ENCODE measurements at regions not wholly inside any gene's neighbourhood (a gene's known extent, or its start where the extent isn't known, plus 50 kb on each side); places are given as distances from the start of the nearest gene placed in this dataset.

DNA sequence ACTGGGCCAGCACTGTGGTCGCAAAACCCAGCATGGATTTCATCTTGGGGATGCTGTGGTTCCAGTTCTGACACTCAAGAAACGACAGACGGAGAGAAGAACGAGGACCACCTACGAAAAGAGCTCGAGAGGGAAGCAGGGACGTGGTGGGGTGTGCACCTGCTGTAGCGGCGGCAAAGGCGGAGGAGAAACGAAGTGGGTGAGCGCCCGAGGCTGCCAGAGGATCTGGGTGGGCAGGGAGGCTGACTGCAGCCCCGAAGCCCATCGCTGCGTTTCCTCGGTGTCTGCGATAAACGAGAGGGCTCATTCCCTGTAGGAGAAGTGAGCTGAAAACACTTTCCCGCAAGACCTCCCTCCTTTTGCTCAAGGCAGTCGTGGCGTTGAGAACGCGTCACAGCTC is 246.1 kb downstream of the OR4C45 start:
- POLR2A ChIA-PET, result no interaction called here
- H3K9me1 ChIP-seq (ENCODE audit: control insufficient read depth, insufficient read depth, low read length), result no peaks in the 10 kb centered on the region
- H3K9me3 ChIP-seq (replicated peaks; ENCODE audit: control insufficient read depth, insufficient read depth, low read depth, low read length), result no peaks in the 10 kb centered on the region
- FAIRE-seq (no peak), ATAC-seq (no peak), DNase-seq (ENCODE audit: extremely low read depth in 1 of 4, low spot score in 3 of 4) (no peak)
- no TSS peak for BruUV-seq (replicated peaks)
- H2AFZ ChIP-seq (ENCODE audit: low read depth, low read length), result no peak overlapping the region
- in situ Hi-C loops (cut with MboI), result no loop called here
- no peaks in the 10 kb centered on the region for H3K36me3 ChIP-seq (ENCODE audit: control insufficient read depth, insufficient read depth, low read length)
- CTCF ChIA-PET (ENCODE audit: low intra/inter-chr PET ratio), result no interaction called here
- H3K4me2 ChIP-seq (ENCODE audit: insufficient read depth, low read length), result no peak overlapping the region
- intact Hi-C loops (cut with micrococcal nuclease), result no loop called here
- WGBS (ENCODE audit: insufficient coverage, low coverage, missing lambda C conversion rate), result 32% methylated on average over 16 of the region's 24 CpGs
- H3K9ac ChIP-seq (ENCODE audit: insufficient read depth in 1 of 2, low read depth in 2 of 2, low read length in 2 of 2), result no peak overlapping the region
- H3K27ac ChIP-seq (ENCODE audit: extremely low read depth, low read depth, low read length), result no peak overlapping the region
- no peaks in the 10 kb centered on the region for H3K27me3 ChIP-seq (ENCODE audit: control insufficient read depth in 2 of 2, insufficient read depth in 2 of 2, low read length in 2 of 2)
- H4K20me1 ChIP-seq (replicated peaks; ENCODE audit: control insufficient read depth, insufficient read depth, low read length), result no peaks in the 10 kb centered on the region
- no peaks in the 10 kb centered on the region for H3K79me2 ChIP-seq (ENCODE audit: control insufficient read depth, insufficient read depth, low read length)
- no peak overlapping the region for H3K4me3 ChIP-seq
- H3K4me1 ChIP-seq (replicated peaks in 1 of 2; ENCODE audit: control insufficient read depth in 2 of 2, insufficient read depth in 2 of 2, low read length in 2 of 2), result no peaks in the 10 kb centered on the region
- TF ChIP-seq MTF1 (CRISPR knock-in tag; IDR thresholded peaks at IDR 0.05; ENCODE audit: borderline replicate concordance) (no peak), TBP (optimal IDR thresholded peaks at IDR 0.05; ENCODE audit: low read depth, low read length) (no peak), FOXM1 (IDR thresholded peaks at IDR 0.05; ENCODE audit: low read depth) (no peak), FOXM1 (CRISPR knock-in tag; IDR thresholded peaks at IDR 0.05; ENCODE audit: low read depth) (no peak), NR4A1 (CRISPR knock-in tag; IDR thresholded peaks at IDR 0.05) (no peak), NR4A1 (tag; IDR thresholded peaks at IDR 0.05) (no peak), NFYB (IDR thresholded peaks at IDR 0.05; ENCODE audit: extremely low read depth, insufficient read length) (no peak), STAT5B (CRISPR knock-in tag; IDR thresholded peaks at IDR 0.05) (no peak), ZNF23 (CRISPR knock-in tag; IDR thresholded peaks at IDR 0.05) (no peak), SETDB1 (IDR thresholded peaks at IDR 0.05; ENCODE audit: low read length) (no peak), ZNF12 (CRISPR knock-in tag; IDR thresholded peaks at IDR 0.05) (no peak), CREM (IDR thresholded peaks at IDR 0.05; ENCODE audit: low read depth) (no peak), NFATC3 (IDR thresholded peaks at IDR 0.05) (no peak), ADNP (tag; IDR thresholded peaks at IDR 0.05) (no peak), SAFB2 (IDR thresholded peaks at IDR 0.05; ENCODE audit: borderline replicate concordance, low read depth, low read length, severe bottlenecking) (no peak)
- TF ChIP-seq, protein P1, sequence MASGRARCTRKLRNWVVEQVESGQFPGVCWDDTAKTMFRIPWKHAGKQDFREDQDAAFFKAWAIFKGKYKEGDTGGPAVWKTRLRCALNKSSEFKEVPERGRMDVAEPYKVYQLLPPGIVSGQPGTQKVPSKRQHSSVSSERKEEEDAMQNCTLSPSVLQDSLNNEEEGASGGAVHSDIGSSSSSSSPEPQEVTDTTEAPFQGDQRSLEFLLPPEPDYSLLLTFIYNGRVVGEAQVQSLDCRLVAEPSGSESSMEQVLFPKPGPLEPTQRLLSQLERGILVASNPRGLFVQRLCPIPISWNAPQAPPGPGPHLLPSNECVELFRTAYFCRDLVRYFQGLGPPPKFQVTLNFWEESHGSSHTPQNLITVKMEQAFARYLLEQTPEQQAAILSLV (tag; IDR thresholded peaks at IDR 0.05), result no peak
- TF ChIP-seq, protein P2, sequence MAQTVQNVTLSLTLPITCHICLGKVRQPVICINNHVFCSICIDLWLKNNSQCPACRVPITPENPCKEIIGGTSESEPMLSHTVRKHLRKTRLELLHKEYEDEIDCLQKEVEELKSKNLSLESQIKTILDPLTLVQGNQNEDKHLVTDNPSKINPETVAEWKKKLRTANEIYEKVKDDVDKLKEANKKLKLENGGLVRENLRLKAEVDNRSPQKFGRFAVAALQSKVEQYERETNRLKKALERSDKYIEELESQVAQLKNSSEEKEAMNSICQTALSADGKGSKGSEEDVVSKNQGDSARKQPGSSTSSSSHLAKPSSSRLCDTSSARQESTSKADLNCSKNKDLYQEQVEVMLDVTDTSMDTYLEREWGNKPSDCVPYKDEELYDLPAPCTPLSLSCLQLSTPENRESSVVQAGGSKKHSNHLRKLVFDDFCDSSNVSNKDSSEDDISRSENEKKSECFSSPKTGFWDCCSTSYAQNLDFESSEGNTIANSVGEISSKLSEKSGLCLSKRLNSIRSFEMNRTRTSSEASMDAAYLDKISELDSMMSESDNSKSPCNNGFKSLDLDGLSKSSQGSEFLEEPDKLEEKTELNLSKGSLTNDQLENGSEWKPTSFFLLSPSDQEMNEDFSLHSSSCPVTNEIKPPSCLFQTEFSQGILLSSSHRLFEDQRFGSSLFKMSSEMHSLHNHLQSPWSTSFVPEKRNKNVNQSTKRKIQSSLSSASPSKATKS (CRISPR knock-in tag; IDR thresholded peaks at IDR 0.05), result no peak
- TF ChIP-seq, protein P3, sequence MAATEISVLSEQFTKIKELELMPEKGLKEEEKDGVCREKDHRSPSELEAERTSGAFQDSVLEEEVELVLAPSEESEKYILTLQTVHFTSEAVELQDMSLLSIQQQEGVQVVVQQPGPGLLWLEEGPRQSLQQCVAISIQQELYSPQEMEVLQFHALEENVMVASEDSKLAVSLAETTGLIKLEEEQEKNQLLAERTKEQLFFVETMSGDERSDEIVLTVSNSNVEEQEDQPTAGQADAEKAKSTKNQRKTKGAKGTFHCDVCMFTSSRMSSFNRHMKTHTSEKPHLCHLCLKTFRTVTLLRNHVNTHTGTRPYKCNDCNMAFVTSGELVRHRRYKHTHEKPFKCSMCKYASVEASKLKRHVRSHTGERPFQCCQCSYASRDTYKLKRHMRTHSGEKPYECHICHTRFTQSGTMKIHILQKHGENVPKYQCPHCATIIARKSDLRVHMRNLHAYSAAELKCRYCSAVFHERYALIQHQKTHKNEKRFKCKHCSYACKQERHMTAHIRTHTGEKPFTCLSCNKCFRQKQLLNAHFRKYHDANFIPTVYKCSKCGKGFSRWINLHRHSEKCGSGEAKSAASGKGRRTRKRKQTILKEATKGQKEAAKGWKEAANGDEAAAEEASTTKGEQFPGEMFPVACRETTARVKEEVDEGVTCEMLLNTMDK (IDR thresholded peaks at IDR 0.05; ENCODE audit: borderline replicate concordance, insufficient read depth, low read depth, low read length, poor library complexity, severe bottlenecking), result no peak
- TF ChIP-seq, protein P4, sequence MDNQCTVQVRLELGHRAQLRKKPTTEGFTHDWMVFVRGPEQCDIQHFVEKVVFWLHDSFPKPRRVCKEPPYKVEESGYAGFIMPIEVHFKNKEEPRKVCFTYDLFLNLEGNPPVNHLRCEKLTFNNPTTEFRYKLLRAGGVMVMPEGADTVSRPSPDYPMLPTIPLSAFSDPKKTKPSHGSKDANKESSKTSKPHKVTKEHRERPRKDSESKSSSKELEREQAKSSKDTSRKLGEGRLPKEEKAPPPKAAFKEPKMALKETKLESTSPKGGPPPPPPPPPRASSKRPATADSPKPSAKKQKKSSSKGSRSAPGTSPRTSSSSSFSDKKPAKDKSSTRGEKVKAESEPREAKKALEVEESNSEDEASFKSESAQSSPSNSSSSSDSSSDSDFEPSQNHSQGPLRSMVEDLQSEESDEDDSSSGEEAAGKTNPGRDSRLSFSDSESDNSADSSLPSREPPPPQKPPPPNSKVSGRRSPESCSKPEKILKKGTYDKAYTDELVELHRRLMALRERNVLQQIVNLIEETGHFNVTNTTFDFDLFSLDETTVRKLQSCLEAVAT (IDR thresholded peaks at IDR 0.05), result no peak
